B cell (primary cell): ENCODE measurements at regions not wholly inside any gene's neighbourhood (a gene's known extent, or its start where the extent isn't known, plus 50 kb on each side); places are given as distances from the start of the nearest gene placed in this dataset.
"Not testable (repeated sequence)": the region's sequence is repeated elsewhere in the genome, so short reads cannot be mapped to it uniquely, and the experiment has no call there.

Experiments
- EZH2 ChIP-seq: IDR thresholded peaks from 2 replicates; pipeline ENCODE4 v1.6.1; 2012; ENCODE audit warnings: borderline replicate concordance, low read depth, mild to moderate bottlenecking, moderate library complexity, low read length; ENCODE audit not compliant: insufficient read depth, poor library complexity, severe bottlenecking
- TF ChIP-seq, protein P1 (sequence below): fragments of 200-600 bp; IDR thresholded peaks from one replicate; pipeline ENCODE4 v1.8.0; 2022; ENCODE audit warnings: antibody characterized with exemption, mild to moderate bottlenecking

DNA sequence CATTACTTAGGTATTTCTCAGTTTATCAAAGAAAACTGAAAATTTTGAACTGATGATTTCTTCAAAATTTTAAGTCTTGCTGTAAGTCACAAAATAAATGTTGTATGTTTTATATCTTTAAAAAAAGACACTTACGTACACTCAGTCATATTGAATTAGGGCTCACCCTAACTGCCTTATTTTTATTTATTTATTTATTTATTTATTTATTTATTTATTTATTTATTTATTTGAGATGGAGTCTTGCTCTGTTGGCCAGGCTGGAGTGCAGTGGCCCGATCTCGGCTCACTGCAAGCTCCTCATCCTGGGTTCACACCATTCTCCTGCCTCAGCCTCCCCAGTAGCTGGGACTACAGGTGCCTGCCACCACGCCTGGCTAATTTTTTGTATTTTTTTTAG, 881.9 kb downstream of the TTLL7 start:
- TF ChIP-seq, protein P1, sequence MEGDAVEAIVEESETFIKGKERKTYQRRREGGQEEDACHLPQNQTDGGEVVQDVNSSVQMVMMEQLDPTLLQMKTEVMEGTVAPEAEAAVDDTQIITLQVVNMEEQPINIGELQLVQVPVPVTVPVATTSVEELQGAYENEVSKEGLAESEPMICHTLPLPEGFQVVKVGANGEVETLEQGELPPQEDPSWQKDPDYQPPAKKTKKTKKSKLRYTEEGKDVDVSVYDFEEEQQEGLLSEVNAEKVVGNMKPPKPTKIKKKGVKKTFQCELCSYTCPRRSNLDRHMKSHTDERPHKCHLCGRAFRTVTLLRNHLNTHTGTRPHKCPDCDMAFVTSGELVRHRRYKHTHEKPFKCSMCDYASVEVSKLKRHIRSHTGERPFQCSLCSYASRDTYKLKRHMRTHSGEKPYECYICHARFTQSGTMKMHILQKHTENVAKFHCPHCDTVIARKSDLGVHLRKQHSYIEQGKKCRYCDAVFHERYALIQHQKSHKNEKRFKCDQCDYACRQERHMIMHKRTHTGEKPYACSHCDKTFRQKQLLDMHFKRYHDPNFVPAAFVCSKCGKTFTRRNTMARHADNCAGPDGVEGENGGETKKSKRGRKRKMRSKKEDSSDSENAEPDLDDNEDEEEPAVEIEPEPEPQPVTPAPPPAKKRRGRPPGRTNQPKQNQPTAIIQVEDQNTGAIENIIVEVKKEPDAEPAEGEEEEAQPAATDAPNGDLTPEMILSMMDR = not testable (repeated sequence)
- not testable (repeated sequence) for TF ChIP-seq EZH2
